OCI-LY3 (cell line): ENCODE measurements at regions not wholly inside any gene's neighbourhood (a gene's known extent, or its start where the extent isn't known, plus 50 kb on each side); places are given as distances from the start of the nearest gene placed in this dataset.

Source experiments
- H2AFZ ChIP-seq: fragments of 200-600, 300-600 bp; shearing (Covaris generic); 2 replicates; pipeline ENCODE4 v1.6.0; 2014; ENCODE audit warnings: antibody characterized with exemption, low read depth, low read length
- H3K27ac ChIP-seq: fragments of 200-600, 300-600 bp; sonication (generic); 2 replicates; pipeline ENCODE4 v1.5.1; 2014; ENCODE audit warnings: mild to moderate bottlenecking, low read length, moderate library complexity, mixed read lengths
- H3K27me3 ChIP-seq: fragments of 200-600, 300-600 bp; sonication (generic); 2 replicates; pipeline ENCODE4 v1.6.1; 2014; ENCODE audit warnings: low read depth, low read length, mixed read lengths
- H3K36me3 ChIP-seq: fragments of 200-600, 300-600 bp; sonication (generic); replicated peaks from 2 replicates; pipeline ENCODE3; 2014; ENCODE audit warnings: low read depth, low read length, mixed read lengths
- H3K4me1 ChIP-seq: fragments of 300-600, 200-600 bp; sonication (generic); 2 replicates; pipeline ENCODE4 v1.6.1; 2014; ENCODE audit warnings: low read length, mixed read lengths
- H3K4me2 ChIP-seq: fragments of 200-600, 300-600 bp; sonication (generic); 2 replicates; pipeline ENCODE4 v1.6.1; 2014; ENCODE audit warnings: low read length, mixed read lengths
- H3K4me3 ChIP-seq: fragments of 300-600, 200-600 bp; sonication (generic); 2 replicates; pipeline ENCODE4 v1.5.1; 2014; ENCODE audit warnings: antibody characterized with exemption, mild to moderate bottlenecking, low read length, moderate library complexity
- H3K79me2 ChIP-seq: fragments of 300-600, 200-600 bp; shearing (Covaris generic); 2 replicates; pipeline ENCODE4 v1.6.1; 2014; ENCODE audit warnings: mild to moderate bottlenecking, low read length, mixed read lengths
- H3K9ac ChIP-seq: fragments of 300-600, 200-600 bp; shearing (Covaris generic); 2 replicates; pipeline ENCODE4 v1.6.0; 2014; ENCODE audit warnings: mild to moderate bottlenecking, low read length, moderate library complexity
- H3K9me3 ChIP-seq: fragments of 200-600, 300-600 bp; shearing (Covaris generic); 2 replicates; pipeline ENCODE4 v1.6.1; 2014; ENCODE audit warnings: low read length, mixed read lengths; ENCODE audit not compliant: insufficient read depth
- H4K20me1 ChIP-seq: fragments of 200-600, 300-600 bp; sonication (generic); 2 replicates; pipeline ENCODE4 v1.6.1; 2016; ENCODE audit warnings: low read length, mixed read lengths; ENCODE audit not compliant: insufficient read depth
- CTCF ChIP-seq: fragments of 200-600, 300-600 bp; sonication (generic); IDR thresholded peaks from 2 replicates; pipeline ENCODE4 v1.5.1; 2014; ENCODE audit warnings: antibody characterized with exemption, low read length, low read depth
- EZH2phosphoT487 ChIP-seq: fragments of 200-600 bp; shearing (Covaris generic); IDR thresholded peaks from 2 replicates; pipeline ENCODE4 v1.6.1; 2018; ENCODE audit warnings: antibody characterized with exemption, mixed run types, low read depth

- no peak overlapping the region for H3K4me2 ChIP-seq
Measured at GRCh38 chr14:61213191-61213621, 67.9 kb downstream of the TMEM30B start.

GRCh38 chr14:61212546-61212945 lies 68.6 kb downstream of the TMEM30B start:
- Histone ChIP-seq H4K20me1 (no peaks in the 10 kb centered on the region), H3K4me2 (no peak overlapping the region), H3K36me3 (no peaks in the 10 kb centered on the region), H3K27me3 (no peaks in the 10 kb centered on the region), H3K4me1 (peaks cover 2% of the 10 kb centered on the region; the same call in 1 of the 2 replicates), H3K9me3 (no peaks in the 10 kb centered on the region), H3K79me2 (no peaks in the 10 kb centered on the region), H2AFZ (no peak overlapping the region), H3K27ac (no peak overlapping the region), H3K4me3 (no peak overlapping the region), H3K9ac (no peak overlapping the region)
- TF ChIP-seq CTCF, result no peak
- no peak for TF ChIP-seq EZH2phosphoT487

More at GRCh38 chr14:61213191-61213621, 67.9 kb downstream of the TMEM30B start:
- TF ChIP-seq CTCF (no peak), EZH2phosphoT487 (no peak)
- H3K79me2 ChIP-seq, result no peaks in the 10 kb centered on the region
- H2AFZ ChIP-seq, result no peak overlapping the region
- H3K36me3 ChIP-seq, result no peaks in the 10 kb centered on the region
- H3K27ac ChIP-seq, result no peak overlapping the region
- no peak overlapping the region for H3K9ac ChIP-seq
- H3K4me1 ChIP-seq, result peaks cover 3% of the 10 kb centered on the region; the same call in 1 of the 2 replicates
- H3K27me3 ChIP-seq, result no peaks in the 10 kb centered on the region
- no peak overlapping the region for H3K4me3 ChIP-seq
- H4K20me1 ChIP-seq, result no peaks in the 10 kb centered on the region
- H3K9me3 ChIP-seq, result no peaks in the 10 kb centered on the region

GRCh38 chr14:61211476-61212255 lies 69.5 kb downstream of the TMEM30B start:
- H3K27ac ChIP-seq, result no peak overlapping the region
- TF ChIP-seq EZH2phosphoT487, result no peak
- TF ChIP-seq CTCF, result no peak

GRCh38 chr14:61203081-61203753 lies 77.9 kb downstream of the TMEM30B start:
- Histone ChIP-seq H3K4me2 (no peak overlapping the region), H3K4me3 (no peak overlapping the region), H3K27me3 (no peaks in the 10 kb centered on the region), H4K20me1 (no peaks in the 10 kb centered on the region), H3K36me3 (no peaks in the 10 kb centered on the region), H3K9ac (no peak overlapping the region), H2AFZ (no peak overlapping the region), H3K27ac (no peak overlapping the region), H3K79me2 (no peaks in the 10 kb centered on the region), H3K9me3 (no peaks in the 10 kb centered on the region), H3K4me1 (peaks cover 11% of the 10 kb centered on the region)
- TF ChIP-seq CTCF (no peak), EZH2phosphoT487 (no peak)

More at GRCh38 chr14:61211476-61212255, 69.5 kb downstream of the TMEM30B start:
- Histone ChIP-seq H4K20me1 (no peaks in the 10 kb centered on the region), H3K4me2 (no peak overlapping the region), H3K79me2 (no peaks in the 10 kb centered on the region), H3K27me3 (no peaks in the 10 kb centered on the region), H3K36me3 (no peaks in the 10 kb centered on the region), H3K9me3 (no peaks in the 10 kb centered on the region), H2AFZ (no peak overlapping the region), H3K4me1 (no peaks in the 10 kb centered on the region), H3K9ac (no peak overlapping the region), H3K4me3 (no peak overlapping the region)
